HCT116 (cell line): ENCODE measurements at regions not wholly inside any gene's neighbourhood (a gene's known extent, or its start where the extent isn't known, plus 50 kb on each side); places are given as distances from the start of the nearest gene placed in this dataset.

ENCODE experiments used
- ATAC-seq: fragments of 200-7000 bp; cut with Tn5 transposase; 2 replicates; pipeline ENCODE4 v1.9.1; 2020; ENCODE audit warnings: mild to moderate bottlenecking, moderate library complexity
- BruUV-seq: library from RNA; stranded (reverse); fragments of 400-500 nt; replicated peaks from 2 replicates; lab custom pipeline; 2021; lab: Mats Ljungman, UMichigan
- CTCF ChIA-PET: fragments of 300-600 bp; sonication (Branson Sonifier 250); formaldehyde crosslinking; loops from one replicate; lab custom pipeline; 2021; ENCODE audit warnings: antibody characterized with exemption; lab: Charles Lee
- POLR2A ChIA-PET: fragments of 300-600, 350-600 bp; sonication (Branson Sonifier 250); formaldehyde crosslinking; loops from one replicate; lab custom pipeline; 2021; ENCODE audit warnings: antibody characterized with exemption; lab: Charles Lee
- RAD21 ChIA-PET, 2 experiments: fragments of 300-600 bp; sonication (Branson Sonifier 250); formaldehyde crosslinking; loops; one replicate each; lab custom pipeline; 2023; ENCODE audit warnings: low total read pairs in 2 of 2; ENCODE audit not compliant: uncharacterized antibody in 2 of 2, unreplicated experiment in 2 of 2, low non-redundant PET in 1 of 2; lab: Charles Lee
- DNase-seq: peaks from one replicate; pipeline ENCODE4 v3.0.0-alpha.2; 2010; ENCODE audit warnings: low read depth, low spot score
- H2AFZ ChIP-seq: fragments of 200-600 bp; shearing (Covaris generic), sonication (generic); 2 replicates; pipeline ENCODE4 v1.6.1; 2017; ENCODE audit warnings: low read depth, mixed run types, mixed read lengths, antibody characterized with exemption, low read length; ENCODE audit not compliant: poor library complexity, severe bottlenecking
- H3K27ac ChIP-seq: 2 replicates; pipeline ENCODE4 v1.5.1; 2012; ENCODE audit warnings: low read depth, low read length
- H3K27me3 ChIP-seq: fragments of 200-600 bp; sonication (generic); 2 replicates; pipeline ENCODE4 v1.6.1; 2016; ENCODE audit warnings: mixed run types, low read length, mixed read lengths; ENCODE audit not compliant: insufficient read depth
- H3K36me3 ChIP-seq, 2 experiments: fragments of 200-500 bp in 1 of 2; fragments of 200-600 bp in 1 of 2; sonication (Bioruptor generic) in 1 of 2; sonication (generic) in 1 of 2; 2 replicates each; pipeline versions ENCODE4 v1.5.1 to v1.6.1; 2014 to 2016; ENCODE audit warnings: low read length in 2 of 2, inconsistent platforms in 1 of 2, mixed read lengths in 1 of 2, mixed run types in 1 of 2; ENCODE audit not compliant: insufficient read depth in 2 of 2, control insufficient read depth in 1 of 2
- H3K4me1 ChIP-seq, 2 experiments: fragments of 200-600 bp in 1 of 2; sonication (generic) in 1 of 2; 2 replicates each; pipeline versions ENCODE4 v1.5.1 to v1.6.1; 2012 to 2017; ENCODE audit warnings: low read length in 2 of 2, inconsistent platforms in 1 of 2, mild to moderate bottlenecking in 1 of 2, mixed read lengths in 1 of 2, mixed run types in 1 of 2, moderate library complexity in 1 of 2; ENCODE audit not compliant: insufficient read depth in 2 of 2, control insufficient read depth in 1 of 2
- H3K4me2 ChIP-seq: fragments of 200-600 bp; sonication (generic); 2 replicates; pipeline ENCODE4 v1.6.1; 2017; ENCODE audit warnings: mixed run types, low read length, mixed read lengths
- H3K4me3 ChIP-seq, 2 experiments: fragments of 200-600 bp in 1 of 2; sonication (generic) in 1 of 2; replicated peaks in 1 of 2; 2 replicates each; pipeline ENCODE4 v1.5.1; 2011 to 2016; ENCODE audit warnings: low read length in 2 of 2, control low read depth in 1 of 2, low read depth in 1 of 2, mild to moderate bottlenecking in 1 of 2, mixed read lengths in 1 of 2, mixed run types in 1 of 2
- H3K79me2 ChIP-seq: fragments of 200-600 bp; sonication (generic); 2 replicates; pipeline ENCODE4 v1.6.1; 2017; ENCODE audit warnings: mild to moderate bottlenecking, mixed run types, low read length, moderate library complexity, mixed read lengths; ENCODE audit not compliant: insufficient read depth
- H3K9ac ChIP-seq: fragments of 200-600 bp; sonication (generic); 2 replicates; pipeline ENCODE4 v1.6.1; 2016; ENCODE audit warnings: low read length, mixed read lengths
- H3K9me2 ChIP-seq: fragments of 200-600 bp; sonication (generic), shearing (Covaris generic); 2 replicates; pipeline ENCODE4 v1.6.1; 2017; ENCODE audit warnings: mixed run types, mild to moderate bottlenecking, moderate library complexity; ENCODE audit not compliant: insufficient read depth
- H3K9me3 ChIP-seq, 2 experiments: fragments of 200-500 bp in 1 of 2; fragments of 200-600 bp in 1 of 2; sonication (Bioruptor generic) in 1 of 2; sonication (generic) in 1 of 2; 2 replicates each; pipeline ENCODE4 v1.6.1; 2014 to 2017; ENCODE audit warnings: low read length in 2 of 2, mixed read lengths in 2 of 2, inconsistent platforms in 1 of 2, low read depth in 1 of 2, mild to moderate bottlenecking in 1 of 2, mixed run types in 1 of 2, moderate library complexity in 1 of 2; ENCODE audit not compliant: control insufficient read depth in 1 of 2, insufficient read depth in 1 of 2
- H4K20me1 ChIP-seq: fragments of 200-600 bp; sonication (generic), shearing (Covaris generic); 2 replicates; pipeline ENCODE4 v1.6.1; 2017; ENCODE audit warnings: mixed run types, mild to moderate bottlenecking, moderate library complexity; ENCODE audit not compliant: insufficient read depth
- ATF3 ChIP-seq: IDR thresholded peaks from 2 replicates; pipeline ENCODE4 v1.6.1; 2012
- CBX3 ChIP-seq: IDR thresholded peaks from 2 replicates; pipeline ENCODE4 v1.6.1; 2012; ENCODE audit warnings: low read depth
- CEBPB ChIP-seq: IDR thresholded peaks from 2 replicates; pipeline ENCODE4 v1.6.1; 2012; ENCODE audit warnings: low read depth
- EGR1 ChIP-seq: IDR thresholded peaks from 2 replicates; pipeline ENCODE4 v1.6.1; 2012; ENCODE audit warnings: low read depth
- EZH2phosphoT487 ChIP-seq: fragments of 200-600 bp; IDR thresholded peaks from 2 replicates; pipeline ENCODE4 v1.6.1; 2018; ENCODE audit warnings: antibody characterized with exemption, borderline replicate concordance
- FOSL1 ChIP-seq: IDR thresholded peaks from 2 replicates; pipeline ENCODE4 v1.6.1; 2012; ENCODE audit warnings: low read depth
- POLR2A ChIP-seq: IDR thresholded peaks from 2 replicates; pipeline ENCODE4 v1.7.0; 2011; ENCODE audit warnings: borderline replicate concordance; ENCODE audit not compliant: insufficient read depth, insufficient read length; ENCODE audit errors: extremely low read depth
- POLR2AphosphoS5 ChIP-seq: IDR thresholded peaks from 2 replicates; pipeline ENCODE4 v1.6.1; 2011; ENCODE audit warnings: mild to moderate bottlenecking, low read depth, low read length, moderate library complexity
- RAD21 ChIP-seq: IDR thresholded peaks from 2 replicates; pipeline ENCODE4 v1.6.1; 2012; ENCODE audit warnings: low read depth, mild to moderate bottlenecking
- SIN3A ChIP-seq: IDR thresholded peaks from 2 replicates; pipeline ENCODE4 v1.6.1; 2012; ENCODE audit warnings: low read depth
- SP1 ChIP-seq: IDR thresholded peaks from 2 replicates; pipeline ENCODE4 v1.6.1; 2012; ENCODE audit warnings: low read depth
- SRF ChIP-seq: IDR thresholded peaks from 2 replicates; pipeline ENCODE4 v1.6.1; 2012; ENCODE audit warnings: low read depth
- TCF7L2 ChIP-seq: IDR thresholded peaks from 2 replicates; pipeline ENCODE4 v1.7.0; 2011; ENCODE audit warnings: borderline replicate concordance, inconsistent platforms; ENCODE audit not compliant: insufficient read depth, insufficient read length; ENCODE audit errors: extremely low read depth
- YY1 ChIP-seq: IDR thresholded peaks from 2 replicates; pipeline ENCODE4 v1.6.1; 2011; ENCODE audit warnings: low read length, low read depth, moderate library complexity, mild to moderate bottlenecking; ENCODE audit not compliant: insufficient replicate concordance; ENCODE audit errors: extremely low read depth
- intact Hi-C: fragments of 100-400 bp; cut with micrococcal nuclease; formaldehyde crosslinking; loops from 2 replicates; pipeline ENCODE4 v1.10.0; 2022
- TF ChIP-seq, protein P1 (sequence below): IDR thresholded peaks from 2 replicates; pipeline ENCODE4 v1.6.1; 2012; ENCODE audit warnings: low read depth

GRCh38 chr9:79430619-79431018, 141.1 kb upstream of the TLE4 start:
- Histone ChIP-seq H3K9me2 (no peaks in the 10 kb centered on the region), H3K4me3 (no peak overlapping the region), H2AFZ (no peak overlapping the region), H3K4me1 (no peaks in the 10 kb centered on the region), H3K27ac (no peak overlapping the region), H3K27me3 (no peaks in the 10 kb centered on the region), H3K9me3 (peaks cover 5 to 15% of the 10 kb centered on the region in 2 experiments; a peak in 2 of 4 replicates), H3K36me3 (no peaks in the 10 kb centered on the region), H4K20me1 (no peaks in the 10 kb centered on the region), H3K4me2 (no peak overlapping the region), H3K79me2 (no peaks in the 10 kb centered on the region), H3K9ac (no peak overlapping the region)
- ChIA-PET POLR2A (no interaction called here), CTCF (no interaction called here), RAD21 (no interaction called here)
- TF ChIP-seq POLR2A (no peak), RAD21 (no peak), TCF7L2 (no peak), SRF (no peak), EGR1 (no peak), SP1 (no peak), SIN3A (no peak), YY1 (no peak), CBX3 (no peak), POLR2AphosphoS5 (no peak), EZH2phosphoT487 (no peak), CEBPB (no peak), ATF3 (no peak), FOSL1 (no peak)
- TF ChIP-seq, protein P1, sequence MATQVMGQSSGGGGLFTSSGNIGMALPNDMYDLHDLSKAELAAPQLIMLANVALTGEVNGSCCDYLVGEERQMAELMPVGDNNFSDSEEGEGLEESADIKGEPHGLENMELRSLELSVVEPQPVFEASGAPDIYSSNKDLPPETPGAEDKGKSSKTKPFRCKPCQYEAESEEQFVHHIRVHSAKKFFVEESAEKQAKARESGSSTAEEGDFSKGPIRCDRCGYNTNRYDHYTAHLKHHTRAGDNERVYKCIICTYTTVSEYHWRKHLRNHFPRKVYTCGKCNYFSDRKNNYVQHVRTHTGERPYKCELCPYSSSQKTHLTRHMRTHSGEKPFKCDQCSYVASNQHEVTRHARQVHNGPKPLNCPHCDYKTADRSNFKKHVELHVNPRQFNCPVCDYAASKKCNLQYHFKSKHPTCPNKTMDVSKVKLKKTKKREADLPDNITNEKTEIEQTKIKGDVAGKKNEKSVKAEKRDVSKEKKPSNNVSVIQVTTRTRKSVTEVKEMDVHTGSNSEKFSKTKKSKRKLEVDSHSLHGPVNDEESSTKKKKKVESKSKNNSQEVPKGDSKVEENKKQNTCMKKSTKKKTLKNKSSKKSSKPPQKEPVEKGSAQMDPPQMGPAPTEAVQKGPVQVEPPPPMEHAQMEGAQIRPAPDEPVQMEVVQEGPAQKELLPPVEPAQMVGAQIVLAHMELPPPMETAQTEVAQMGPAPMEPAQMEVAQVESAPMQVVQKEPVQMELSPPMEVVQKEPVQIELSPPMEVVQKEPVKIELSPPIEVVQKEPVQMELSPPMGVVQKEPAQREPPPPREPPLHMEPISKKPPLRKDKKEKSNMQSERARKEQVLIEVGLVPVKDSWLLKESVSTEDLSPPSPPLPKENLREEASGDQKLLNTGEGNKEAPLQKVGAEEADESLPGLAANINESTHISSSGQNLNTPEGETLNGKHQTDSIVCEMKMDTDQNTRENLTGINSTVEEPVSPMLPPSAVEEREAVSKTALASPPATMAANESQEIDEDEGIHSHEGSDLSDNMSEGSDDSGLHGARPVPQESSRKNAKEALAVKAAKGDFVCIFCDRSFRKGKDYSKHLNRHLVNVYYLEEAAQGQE, result no peak
- no TSS peak for BruUV-seq
- DNase-seq, result no peak
- intact Hi-C loops, result no loop called here
- no peak for ATAC-seq
